ENCODE measurements at regions not wholly inside any gene's neighbourhood (a gene's known extent, or its start where the extent isn't known, plus 50 kb on each side); places are given as distances from the start of the nearest gene placed in this dataset.

- H3K9me2 ChIP-seq (ENCODE audit: insufficient read depth, low read length) = no peaks in the 10 kb centered on the region
- no peak overlapping the region for H3K27ac ChIP-seq (ENCODE audit: low read length)
- no peaks in the 10 kb centered on the region for H3K27me3 ChIP-seq (ENCODE audit: insufficient read depth, low read depth, low read length)
- no peak overlapping the region for H3K4me2 ChIP-seq (ENCODE audit: low read length)
- no peak for TF ChIP-seq REST (IDR thresholded peaks at IDR 0.05; ENCODE audit: borderline replicate concordance)
- TF ChIP-seq POLR2AphosphoS5 (IDR thresholded peaks at IDR 0.05) = no peak
- no peak for TF ChIP-seq SMC3 (conservative IDR thresholded peaks at IDR 0.05; ENCODE audit: poor library complexity)
- TF ChIP-seq CTCF (IDR thresholded peaks at IDR 0.05; ENCODE audit: poor library complexity, severe bottlenecking) = no peak
- no peak for TF ChIP-seq MXI1 (conservative IDR thresholded peaks at IDR 0.05; ENCODE audit: poor library complexity, severe bottlenecking)
- no peak for TF ChIP-seq EP300 (conservative IDR thresholded peaks at IDR 0.05; ENCODE audit: poor library complexity, severe bottlenecking)
- TF ChIP-seq EZH2 (IDR thresholded peaks at IDR 0.05; ENCODE audit: borderline replicate concordance, insufficient read depth, low read length, poor library complexity, severe bottlenecking) = no peak
- no peak for TF ChIP-seq TAF1 (IDR thresholded peaks at IDR 0.05; ENCODE audit: low read depth)
- TF ChIP-seq RAD21 (conservative IDR thresholded peaks at IDR 0.05) = no peak
- H4K20me1 ChIP-seq (ENCODE audit: insufficient read depth) = no peaks in the 10 kb centered on the region
- H3K9ac ChIP-seq (ENCODE audit: low read length) = no peak overlapping the region
- no peaks in the 10 kb centered on the region for H3K79me2 ChIP-seq (replicated peaks; ENCODE audit: insufficient read depth, low read length)
- H3K9me3 ChIP-seq (ENCODE audit: low read length) = no peaks in the 10 kb centered on the region
- no peaks in the 10 kb centered on the region for H3K36me3 ChIP-seq (ENCODE audit: insufficient read depth, low read length)
- no peaks in the 10 kb centered on the region for H3F3A ChIP-seq (ENCODE audit: insufficient read depth, low read length, poor library complexity, severe bottlenecking)
- no peak overlapping the region for H3K4me3 ChIP-seq (ENCODE audit: low read length)
- no peak overlapping the region for H2AFZ ChIP-seq (ENCODE audit: low read depth, low read length)
Measured at GRCh38 chr10:47173929-47174442, 126.0 kb upstream of the GDF10 start.

- Histone ChIP-seq H3K9me3 (ENCODE audit: low read length) (no peaks in the 10 kb centered on the region), H4K20me1 (ENCODE audit: insufficient read depth) (no peaks in the 10 kb centered on the region), H3K36me3 (ENCODE audit: insufficient read depth, low read length) (no peaks in the 10 kb centered on the region), H3K4me3 (ENCODE audit: low read length) (no peak overlapping the region), H3K9me2 (ENCODE audit: insufficient read depth, low read length) (no peaks in the 10 kb centered on the region), H3K27me3 (ENCODE audit: insufficient read depth, low read depth, low read length) (no peaks in the 10 kb centered on the region), H3K9ac (ENCODE audit: low read length) (no peak overlapping the region), H3K27ac (ENCODE audit: low read length) (no peak overlapping the region), H3F3A (ENCODE audit: insufficient read depth, low read length, poor library complexity, severe bottlenecking) (no peaks in the 10 kb centered on the region), H3K4me2 (ENCODE audit: low read length) (no peak overlapping the region), H3K79me2 (replicated peaks; ENCODE audit: insufficient read depth, low read length) (no peaks in the 10 kb centered on the region), H2AFZ (ENCODE audit: low read depth, low read length) (no peak overlapping the region)
- TF ChIP-seq POLR2AphosphoS5 (IDR thresholded peaks at IDR 0.05) = no peak
- no peak for TF ChIP-seq EZH2 (IDR thresholded peaks at IDR 0.05; ENCODE audit: borderline replicate concordance, insufficient read depth, low read length, poor library complexity, severe bottlenecking)
- TF ChIP-seq EP300 (conservative IDR thresholded peaks at IDR 0.05; ENCODE audit: poor library complexity, severe bottlenecking) = no peak
- no peak for TF ChIP-seq MXI1 (conservative IDR thresholded peaks at IDR 0.05; ENCODE audit: poor library complexity, severe bottlenecking)
- no peak for TF ChIP-seq SMC3 (conservative IDR thresholded peaks at IDR 0.05; ENCODE audit: poor library complexity)
- TF ChIP-seq TAF1 (IDR thresholded peaks at IDR 0.05; ENCODE audit: low read depth) = no peak
- no peak for TF ChIP-seq RAD21 (conservative IDR thresholded peaks at IDR 0.05)
- no peak for TF ChIP-seq CTCF (IDR thresholded peaks at IDR 0.05; ENCODE audit: poor library complexity, severe bottlenecking)
Measured at GRCh38 chr10:47175181-47176123, 124.5 kb upstream of the GDF10 start.

Measured in neural cell (in vitro differentiated cells).